ENCODE measurements at regions not wholly inside any gene's neighbourhood (a gene's known extent, or its start where the extent isn't known, plus 50 kb on each side); places are given as distances from the start of the nearest gene placed in this dataset.

- no peak for DNase-seq (ENCODE audit: low read depth in 2 of 2)
These were observed 1334.3 kb upstream of the ZEB2 start for GRCh38 chr2:145854039-145854755.

GRCh38 chr2:145851730-145852129 is 1331.8 kb upstream of the ZEB2 start:
- no peak for DNase-seq (ENCODE audit: low read depth in 2 of 2)

- DNase-seq (ENCODE audit: low read depth in 2 of 2) = no peak
These were observed 1329.5 kb upstream of the ZEB2 start for GRCh38 chr2:145849466-145849865.

DNA sequence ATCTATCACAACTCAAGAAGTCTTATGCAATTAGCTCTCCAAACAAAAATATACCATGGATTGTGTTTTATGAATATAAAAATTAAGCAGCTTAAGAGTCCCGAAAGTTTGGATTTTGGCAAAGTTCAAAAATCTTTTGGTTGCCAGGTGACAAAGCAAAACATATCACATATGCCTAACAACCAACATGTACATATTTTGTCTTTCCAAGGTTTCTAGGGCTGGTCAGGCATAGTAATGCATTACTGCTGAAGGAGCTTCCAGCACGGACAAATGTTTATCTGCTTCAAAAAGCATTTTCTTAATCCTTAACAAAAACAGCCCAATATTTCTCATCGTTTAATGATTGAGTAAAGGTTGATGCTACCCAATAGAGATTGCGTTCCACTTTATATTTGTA is 1327.1 kb upstream of the ZEB2 start:
- DNase-seq (ENCODE audit: low read depth in 2 of 2) = no peak

- no peak for DNase-seq (ENCODE audit: low read depth in 2 of 2)
These were observed 1326.0 kb upstream of the ZEB2 start for GRCh38 chr2:145845923-145846322.

DNA sequence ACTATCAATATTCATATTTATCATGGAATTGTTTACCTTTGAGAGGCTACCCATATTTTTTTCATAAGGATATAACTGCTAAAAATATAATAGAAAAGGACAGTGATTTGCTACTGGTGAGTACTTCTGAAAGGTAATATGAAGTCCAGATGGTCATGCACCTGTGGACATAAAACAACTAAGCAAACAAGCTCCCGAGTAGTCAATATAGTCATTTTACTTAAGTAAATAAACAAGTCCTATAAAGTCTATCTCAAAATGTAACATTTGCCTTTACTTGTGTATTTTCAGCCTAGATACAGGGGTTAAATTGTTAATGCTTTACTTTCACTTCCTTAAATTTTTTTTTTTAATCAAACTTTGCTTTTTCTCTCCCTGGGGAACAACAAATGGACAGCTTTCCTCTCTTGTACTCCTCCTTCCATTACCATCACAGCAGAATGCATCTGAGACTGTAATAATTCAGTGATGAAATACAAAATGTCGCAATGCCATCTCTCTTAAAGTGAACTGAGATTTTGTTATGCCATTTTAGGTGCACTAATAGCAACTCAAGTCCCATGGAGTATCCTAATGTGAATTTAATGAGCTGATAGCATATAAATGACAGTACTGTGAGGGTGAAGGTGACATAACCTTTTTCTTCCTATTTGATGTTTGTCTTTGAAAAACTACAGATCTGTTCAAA is 1325.4 kb upstream of the ZEB2 start:
- no peak for DNase-seq (ENCODE audit: low read depth in 2 of 2)

GRCh38 chr2:145841973-145842372 is 1322.1 kb upstream of the ZEB2 start:
- DNase-seq (ENCODE audit: low read depth in 2 of 2) = no peak

- no peak for DNase-seq (ENCODE audit: low read depth in 2 of 2)
These were observed 1317.1 kb upstream of the ZEB2 start for GRCh38 chr2:145836986-145837385.

- no peak for DNase-seq (ENCODE audit: low read depth in 2 of 2)
These were observed 1315.7 kb upstream of the ZEB2 start for GRCh38 chr2:145835665-145836064.

DNA sequence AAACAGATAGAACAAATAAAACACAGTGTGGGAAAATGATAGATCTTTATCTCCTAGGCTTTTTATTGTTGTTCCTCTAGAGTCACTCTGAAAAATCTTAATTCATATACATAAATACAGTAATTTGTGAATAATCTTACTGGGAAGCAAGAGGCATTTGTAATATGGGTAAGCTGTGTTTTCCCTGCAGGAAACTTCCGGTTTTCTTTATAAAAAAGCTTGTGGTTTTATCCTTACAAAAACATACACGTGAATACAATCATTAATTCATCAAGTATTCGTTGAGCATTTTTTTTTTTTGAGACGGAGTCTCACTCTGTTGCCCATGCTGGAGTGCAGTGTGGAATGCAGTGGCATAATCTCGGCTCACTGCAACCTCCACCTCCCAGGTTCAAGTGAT is 1312.8 kb upstream of the ZEB2 start:
- DNase-seq (ENCODE audit: low read depth in 2 of 2) = no peak

DNA sequence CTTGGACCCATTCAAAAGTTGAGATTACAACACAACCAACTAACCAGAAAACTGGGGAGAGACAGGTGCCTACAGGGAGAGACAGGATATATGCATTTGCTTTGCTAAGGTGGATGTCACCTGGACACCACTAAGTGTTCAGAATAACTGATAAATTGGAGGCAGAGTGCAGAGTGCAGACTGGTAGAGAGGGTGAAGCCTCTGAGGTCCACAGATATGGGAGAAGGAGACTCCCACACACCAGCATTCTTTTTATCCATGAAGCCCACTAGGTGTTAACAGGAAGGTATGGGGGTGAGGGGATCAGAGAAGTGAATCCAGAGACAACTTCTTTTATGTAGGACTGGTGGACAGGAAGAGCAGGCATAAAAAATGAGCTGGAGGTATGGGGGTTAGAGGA is 1310.0 kb upstream of the ZEB2 start:
- DNase-seq (ENCODE audit: low read depth in 2 of 2) = no peak

DNA sequence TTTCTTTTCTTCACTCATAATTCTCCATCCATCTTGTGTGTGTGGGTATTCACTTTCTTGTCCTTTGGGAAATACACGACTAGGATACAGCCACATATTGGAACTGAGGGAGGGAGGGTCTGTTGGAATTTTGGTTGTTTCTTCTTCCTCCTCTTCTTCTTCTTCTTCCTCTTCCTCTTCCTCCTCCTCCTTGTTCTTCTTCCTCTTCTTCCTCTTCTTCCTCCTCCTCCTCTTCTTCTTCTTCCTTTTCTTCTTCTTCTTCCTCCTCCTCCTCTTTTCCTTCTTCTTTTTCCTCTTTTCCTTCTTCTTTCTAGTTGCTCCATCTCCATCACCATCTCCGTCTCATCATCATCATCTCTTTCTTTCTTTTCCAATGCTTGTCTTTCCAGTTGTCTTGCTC is 1307.3 kb upstream of the ZEB2 start:
- no peak for DNase-seq (ENCODE audit: low read depth in 2 of 2)

DNA sequence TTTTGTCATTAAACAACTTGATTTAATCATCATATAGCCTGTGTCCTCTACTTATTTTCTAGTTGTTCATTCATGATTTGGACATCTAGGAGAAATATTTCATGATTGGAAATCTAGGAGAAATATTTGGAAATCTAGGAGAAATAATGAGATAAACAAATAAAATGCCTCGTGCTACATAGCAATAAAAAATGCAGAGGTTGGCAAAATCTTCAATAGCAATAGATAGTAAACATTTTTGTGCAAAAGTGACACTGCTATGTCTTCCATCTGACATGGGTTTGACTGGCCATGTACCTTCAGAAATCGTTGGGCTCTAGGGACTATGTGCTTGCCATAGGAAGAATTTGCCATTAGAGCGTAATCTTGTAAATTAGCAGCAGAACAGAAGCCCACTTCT is 1304.5 kb upstream of the ZEB2 start:
- DNase-seq (ENCODE audit: low read depth in 2 of 2) = no peak

DNA sequence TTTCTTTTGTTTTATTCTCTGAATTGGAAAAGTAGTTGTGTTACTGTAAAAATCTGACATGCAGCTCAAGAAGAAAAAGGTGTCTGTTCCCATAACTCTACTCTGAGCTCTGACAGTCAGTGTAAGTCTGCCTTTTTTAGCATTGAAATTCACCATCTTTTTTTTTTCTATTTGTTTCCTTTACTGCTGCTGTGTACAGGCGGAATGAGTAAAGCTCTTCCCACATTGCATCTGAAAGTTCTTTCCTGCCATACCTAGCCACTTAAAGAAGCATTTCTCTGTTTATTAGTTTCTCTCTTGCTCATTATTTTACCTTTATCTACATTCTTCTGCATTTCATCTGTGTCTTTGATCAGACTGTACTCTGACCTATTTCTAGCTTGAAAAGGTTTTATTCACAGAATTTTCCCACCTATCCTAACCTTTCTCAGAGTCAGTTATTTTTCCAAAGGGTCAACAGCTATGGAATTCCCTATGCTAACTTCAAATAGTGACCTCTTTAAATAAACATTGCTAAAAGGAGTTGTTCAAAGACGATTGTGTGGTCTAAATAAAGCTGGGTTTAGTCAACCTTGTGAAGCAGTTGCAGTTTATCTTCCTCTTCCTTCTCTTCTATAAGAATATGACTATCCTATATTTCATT is 1303.1 kb upstream of the ZEB2 start:
- no peak for DNase-seq (ENCODE audit: low read depth in 2 of 2)

- DNase-seq (ENCODE audit: low read depth in 2 of 2) = no peak
These were observed 1300.7 kb upstream of the ZEB2 start for GRCh38 chr2:145820651-145821050.

GRCh38 chr2:145818890-145819504 is 1299.1 kb upstream of the ZEB2 start:
- DNase-seq (ENCODE audit: low read depth in 2 of 2) = no peak

DNA sequence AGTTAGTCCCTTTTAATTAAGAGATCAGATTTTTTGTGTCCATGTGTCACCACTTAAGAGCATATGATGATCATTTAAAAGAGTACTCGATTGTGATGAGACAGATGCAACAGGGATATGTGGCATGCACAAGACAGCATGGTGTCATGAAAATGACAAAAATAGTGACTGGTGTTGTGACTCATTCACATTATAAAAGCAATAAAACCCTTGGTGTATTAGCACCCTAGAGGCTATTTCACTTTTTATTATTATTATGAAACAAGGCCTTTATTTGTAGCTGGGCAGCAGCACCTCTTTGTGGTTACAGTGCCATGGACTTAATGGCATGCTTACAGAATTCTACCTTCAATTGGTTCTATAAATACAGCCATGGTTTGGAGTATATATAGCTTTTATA is 1296.0 kb upstream of the ZEB2 start:
- no peak for DNase-seq (ENCODE audit: low read depth in 2 of 2)

GRCh38 chr2:145813481-145813880 is 1293.6 kb upstream of the ZEB2 start:
- no peak for DNase-seq (ENCODE audit: low read depth in 2 of 2)

GRCh38 chr2:145812165-145812554 is 1292.2 kb upstream of the ZEB2 start:
- DNase-seq (ENCODE audit: low read depth in 2 of 2) = no peak

DNA sequence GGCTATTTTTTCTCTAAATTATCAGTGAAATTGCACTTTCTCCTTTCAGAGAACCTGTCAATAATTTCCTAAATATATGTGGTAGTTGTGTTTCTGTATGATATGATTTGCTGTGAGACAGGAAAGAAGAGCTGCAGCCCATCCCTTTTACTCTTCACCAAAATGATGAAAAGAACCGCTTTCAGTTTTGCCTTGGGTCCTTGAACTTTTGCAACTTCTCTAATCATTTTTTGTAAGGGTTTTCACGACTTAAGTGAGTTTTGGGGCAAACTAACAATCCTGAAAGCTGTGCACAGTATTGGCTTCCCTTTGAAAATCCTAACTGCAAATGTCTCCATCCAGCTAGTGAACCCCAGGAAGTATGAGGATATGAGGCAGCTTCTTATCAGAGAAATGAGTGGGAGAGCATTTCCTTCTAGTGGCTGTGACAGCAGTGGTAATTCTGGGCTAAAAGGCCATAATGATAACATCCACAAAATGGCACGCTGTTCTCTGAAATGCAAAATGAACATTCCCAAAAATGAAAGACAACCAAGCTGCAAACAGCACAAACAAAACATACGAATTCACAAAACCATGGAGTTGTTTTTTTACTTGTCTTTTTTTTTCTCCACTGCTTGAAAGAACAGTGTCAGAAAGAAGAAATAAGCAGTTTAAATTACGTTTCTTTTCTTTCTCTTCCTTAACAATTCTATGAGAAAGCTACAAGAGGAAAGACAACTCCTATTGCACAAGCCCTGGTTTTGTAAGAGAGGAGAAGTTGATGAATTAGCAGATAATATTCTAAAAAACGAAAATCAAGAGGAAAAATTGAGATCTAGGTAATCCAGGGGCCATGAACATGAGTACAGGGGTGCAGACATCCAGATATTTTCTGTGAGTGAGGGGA is 1291.6 kb upstream of the ZEB2 start:
- DNase-seq (ENCODE audit: low read depth in 2 of 2) = no peak

- no peak for DNase-seq (ENCODE audit: low read depth in 2 of 2)
These were observed 1288.0 kb upstream of the ZEB2 start for GRCh38 chr2:145807968-145808367.

GRCh38 chr2:145807554-145807953 is 1287.6 kb upstream of the ZEB2 start:
- DNase-seq (ENCODE audit: low read depth in 2 of 2) = no peak

All from stimulated activated CD8-positive, alpha-beta memory T cell treated with anti-CD3 and anti-CD28 coated beads, Interleukin-2, amount 100 ng/mL, for 1 hour (primary cell).